HG03457 (cell line): ENCODE measurements at regions not wholly inside any gene's neighbourhood (a gene's known extent, or its start where the extent isn't known, plus 50 kb on each side); places are given as distances from the start of the nearest gene placed in this dataset.

Experiments
- ATAC-seq: cut with Tn5 transposase; IDR thresholded peaks from one replicate; pipeline ENCODE4 v1.9.1; 2021; ENCODE audit warnings: moderate number of reproducible peaks; ENCODE audit not compliant: unreplicated experiment

- ATAC-seq, result no peak
These were observed 62.7 kb upstream of the KIRREL3 start for GRCh38 chr11:127063241-127063640.

DNA sequence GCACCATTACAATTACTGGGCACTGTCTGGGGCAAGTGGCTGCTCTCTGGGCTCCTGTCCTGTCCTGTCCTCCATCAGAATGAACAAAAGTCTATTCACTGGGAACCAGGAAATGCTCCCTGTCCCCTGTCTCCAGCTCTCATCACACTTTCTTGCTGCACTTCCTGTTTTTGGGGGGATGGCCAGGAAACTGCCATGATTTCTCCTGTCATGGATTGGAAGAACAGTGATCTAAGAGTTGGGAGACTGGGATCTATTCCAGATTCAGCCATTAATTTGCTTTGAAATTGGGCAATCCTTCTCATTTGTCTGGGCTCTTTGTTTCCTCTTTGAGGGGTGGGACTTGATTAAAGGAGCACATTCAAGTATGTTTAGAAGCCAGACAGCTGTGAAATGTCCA is 61.4 kb upstream of the KIRREL3 start:
- ATAC-seq, result no peak

DNA sequence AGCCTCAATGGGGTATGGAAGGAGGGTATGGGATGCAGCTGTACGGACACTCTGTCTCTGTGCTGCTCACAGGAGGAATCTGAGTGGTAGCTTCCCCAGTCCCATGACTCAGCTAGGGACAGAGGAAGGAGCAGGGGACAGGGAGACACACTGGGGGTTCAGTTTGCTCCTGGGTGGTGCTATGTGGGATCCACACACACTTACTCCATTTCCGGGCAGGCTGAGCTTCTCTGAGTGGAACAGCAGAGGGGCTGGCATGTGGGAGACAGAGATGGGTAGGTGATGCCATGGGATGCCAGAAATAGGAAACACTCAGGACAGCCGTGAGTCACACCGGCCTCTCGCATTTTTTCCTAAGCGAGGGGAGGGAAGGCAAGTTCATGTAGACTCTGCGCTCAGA is 59.2 kb upstream of the KIRREL3 start:
- no peak for ATAC-seq

- ATAC-seq, result no peak
These were observed 58.7 kb upstream of the KIRREL3 start for GRCh38 chr11:127059286-127059685.

- ATAC-seq, result no peak
These were observed 58.0 kb upstream of the KIRREL3 start for GRCh38 chr11:127058524-127058923.

DNA sequence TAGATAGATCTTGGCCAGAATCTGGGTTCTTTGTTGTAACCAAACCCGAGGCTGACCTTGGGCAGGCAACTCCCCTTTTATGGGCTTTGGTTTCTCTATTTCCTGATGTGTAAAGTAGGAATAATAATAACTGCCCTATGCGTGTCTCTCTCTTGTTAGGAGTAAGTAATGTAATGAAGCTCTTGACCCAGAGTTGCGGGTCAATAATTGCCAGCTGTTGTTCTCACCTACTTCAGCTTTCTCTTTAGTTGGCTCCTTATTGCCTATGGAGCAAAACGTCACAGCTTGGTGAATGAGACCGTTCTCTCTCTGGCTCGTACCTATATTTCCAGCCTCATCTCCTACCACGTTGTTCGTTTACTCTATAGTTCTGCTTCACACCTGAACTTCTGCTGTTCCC is 56.6 kb upstream of the KIRREL3 start:
- no peak for ATAC-seq

DNA sequence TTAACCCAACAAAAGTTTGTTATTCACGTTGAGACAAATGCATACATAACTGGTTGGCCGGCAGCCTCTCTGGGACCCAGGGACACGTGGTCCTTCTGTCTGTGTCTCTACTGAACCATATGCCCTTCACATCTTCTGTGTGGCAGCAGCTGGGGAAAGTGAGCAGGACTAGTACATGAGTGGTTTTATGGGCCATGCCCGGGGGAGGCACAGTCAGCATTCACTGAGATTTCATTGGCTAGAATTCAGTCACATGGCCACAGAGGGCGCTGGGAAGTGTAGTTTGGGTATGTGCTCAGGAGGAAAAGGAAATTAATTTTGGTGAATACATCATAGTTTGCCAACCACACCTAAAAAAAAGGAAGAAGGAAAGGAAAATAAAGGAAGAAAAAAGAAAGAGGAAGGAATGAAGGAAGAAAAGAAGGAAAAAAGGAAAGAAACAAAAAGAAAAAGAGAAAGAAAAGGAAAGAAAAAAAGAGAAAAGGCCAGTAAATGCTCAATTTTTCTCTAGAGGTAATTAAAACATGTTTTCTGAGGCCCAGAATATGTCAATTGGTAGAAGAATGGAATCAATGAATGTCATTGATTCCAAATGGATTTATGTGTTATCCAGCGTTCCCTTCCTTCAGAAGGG is 55.9 kb upstream of the KIRREL3 start:
- no peak for ATAC-seq

DNA sequence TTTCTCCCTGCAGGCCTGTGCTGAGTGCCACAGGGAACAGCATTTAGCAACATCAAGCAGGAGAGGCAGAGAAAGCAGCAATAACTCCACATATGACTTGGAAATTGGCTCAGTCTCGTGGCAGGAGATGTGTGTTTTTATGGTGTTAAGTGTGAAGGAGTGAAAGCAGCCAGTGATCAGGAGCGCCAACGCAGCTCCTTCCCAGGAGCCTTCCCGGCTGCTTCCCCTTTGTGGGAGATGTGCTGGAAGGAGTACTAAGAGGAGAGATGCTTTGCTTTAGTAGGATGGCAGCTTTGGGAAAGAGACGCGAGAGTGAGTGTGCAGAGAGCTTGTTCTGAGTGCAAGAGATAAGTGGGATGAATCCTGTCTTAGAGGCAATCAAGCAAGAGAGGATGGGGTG is 54.7 kb upstream of the KIRREL3 start:
- no peak for ATAC-seq

GRCh38 chr11:127054153-127054552 is 53.6 kb upstream of the KIRREL3 start:
- no peak for ATAC-seq

DNA sequence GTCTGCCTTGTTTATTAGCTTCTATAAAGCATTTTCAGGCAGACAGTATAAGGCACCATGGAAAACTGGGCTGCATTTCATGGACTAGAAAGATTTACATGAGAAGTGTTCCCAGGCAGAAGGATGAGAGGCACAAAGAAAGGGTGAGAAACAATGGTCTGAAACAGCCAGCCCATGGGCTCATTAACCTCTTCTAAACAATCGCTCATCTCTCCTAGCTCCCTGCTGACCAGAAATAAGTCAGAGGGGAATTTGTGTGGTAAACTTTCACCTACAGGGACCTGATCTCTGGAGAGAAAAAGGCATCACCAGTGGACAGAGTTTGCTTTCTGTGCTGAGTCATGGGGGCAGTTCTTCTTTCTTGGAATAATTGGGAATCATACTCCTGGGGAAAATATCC is 51.8 kb upstream of the KIRREL3 start:
- ATAC-seq, result no peak
